ENCODE measurements at regions not wholly inside any gene's neighbourhood (a gene's known extent, or its start where the extent isn't known, plus 50 kb on each side); places are given as distances from the start of the nearest gene placed in this dataset.

DNA sequence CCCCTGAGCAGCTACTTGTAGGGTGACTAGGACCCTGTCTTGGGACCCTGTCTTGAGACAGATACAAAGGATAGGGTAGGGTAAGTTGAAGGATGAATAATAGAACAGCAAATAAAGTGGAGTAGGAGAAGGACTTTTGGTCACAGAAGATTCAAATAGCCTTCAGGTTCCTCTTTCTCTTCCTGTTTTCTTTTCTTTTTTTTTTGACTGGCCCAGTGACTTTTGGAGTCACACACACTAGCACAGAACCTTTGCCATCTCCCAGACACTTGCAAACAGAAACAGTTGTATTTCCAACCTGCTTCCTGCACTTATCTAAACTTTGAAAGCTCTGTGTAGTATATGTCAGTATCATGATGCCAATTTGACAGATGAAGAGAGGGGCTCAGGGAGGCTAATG lies 108.2 kb downstream of the TDRD15 start:
- no peak for TF ChIP-seq CTCF (IDR thresholded peaks at IDR 0.05; ENCODE audit: low read depth, low read length, poor library complexity, severe bottlenecking)
- TF ChIP-seq EZH2phosphoT487 (IDR thresholded peaks at IDR 0.05; ENCODE audit: borderline replicate concordance, low read length): no peak
